GM23338 (cell line): ENCODE measurements at regions not wholly inside any gene's neighbourhood (a gene's known extent, or its start where the extent isn't known, plus 50 kb on each side); places are given as distances from the start of the nearest gene placed in this dataset.

Experiments used
- ATAC-seq: fragments of 200-7000 bp; cut with Tn5 transposase; 3 replicates; pipeline ENCODE4 v1.9.1; 2020
- DNase-seq: peaks from one replicate; pipeline ENCODE4 v3.0.0-alpha.2; 2015; ENCODE audit warnings: low spot score
- H2AFZ ChIP-seq: fragments of 200-600 bp; sonication (generic); 2 replicates; pipeline ENCODE4 v1.8.0; 2016; ENCODE audit warnings: antibody characterized with exemption, mild to moderate bottlenecking, moderate library complexity
- H3F3A ChIP-seq: fragments of 200-600 bp; sonication (generic); replicated peaks from 2 replicates; pipeline ENCODE4 v1.8.0; 2017; ENCODE audit warnings: antibody characterized with exemption, mixed run types, low read depth
- H3K27ac ChIP-seq: fragments of 200-600 bp; sonication (generic); 2 replicates; pipeline ENCODE4 v1.6.1; 2016; ENCODE audit warnings: low read depth
- H3K27me3 ChIP-seq: fragments of 200-600 bp; sonication (generic); 2 replicates; pipeline ENCODE4 v1.8.0; 2016; ENCODE audit warnings: mild to moderate bottlenecking, mixed run types, moderate library complexity; ENCODE audit not compliant: insufficient read depth
- H3K36me3 ChIP-seq: fragments of 200-600 bp; sonication (generic); 2 replicates; pipeline ENCODE4 v1.8.0; 2016; ENCODE audit warnings: mild to moderate bottlenecking; ENCODE audit not compliant: insufficient read depth
- H3K4me1 ChIP-seq: fragments of 200-600 bp; sonication (generic); 2 replicates; pipeline ENCODE4 v1.8.0; 2016; ENCODE audit warnings: mild to moderate bottlenecking, moderate library complexity; ENCODE audit not compliant: insufficient read depth
- H3K4me2 ChIP-seq: fragments of 200-600 bp; sonication (generic); 2 replicates; pipeline ENCODE4 v1.7.1; 2017; ENCODE audit warnings: mixed run types
- H3K4me3 ChIP-seq: fragments of 200-600 bp; sonication (generic); 2 replicates; pipeline ENCODE4 v1.6.1; 2016; ENCODE audit warnings: mixed run types
- H3K79me2 ChIP-seq: fragments of 200-600 bp; sonication (generic); replicated peaks from 2 replicates; pipeline ENCODE4 v1.8.0; 2017; ENCODE audit warnings: mild to moderate bottlenecking; ENCODE audit not compliant: insufficient read depth
- H3K9me2 ChIP-seq: fragments of 200-600 bp; sonication (generic); 2 replicates; pipeline ENCODE4 v1.8.0; 2017; ENCODE audit not compliant: insufficient read depth
- H4K20me1 ChIP-seq: fragments of 200-600 bp; sonication (generic); replicated peaks from 2 replicates; pipeline ENCODE4 v1.8.0; 2017; ENCODE audit warnings: mild to moderate bottlenecking; ENCODE audit not compliant: insufficient read depth
- H3K27ac Mint-ChIP-seq: 2 replicates; pipeline ENCODE4 v1.8.0; 2020; ENCODE audit warnings: inconsistent platforms, mild to moderate bottlenecking, moderate library complexity, mixed read lengths
- H3K27me3 Mint-ChIP-seq: 3 replicates; pipeline ENCODE4 v1.8.0; 2022; ENCODE audit warnings: low read depth, mild to moderate bottlenecking, moderate library complexity, mixed read lengths, inconsistent platforms; ENCODE audit not compliant: insufficient read depth, poor library complexity
- H3K36me3 Mint-ChIP-seq: 3 replicates; pipeline ENCODE4 v1.8.0; 2021; ENCODE audit warnings: low read depth, mild to moderate bottlenecking, inconsistent platforms, moderate library complexity, mixed read lengths
- H3K4me1 Mint-ChIP-seq: 3 replicates; pipeline ENCODE4 v1.8.0; 2020; ENCODE audit warnings: mild to moderate bottlenecking, inconsistent platforms, mixed read lengths
- H3K4me3 Mint-ChIP-seq: 3 replicates; pipeline ENCODE4 v1.8.0; 2021; ENCODE audit warnings: moderate library complexity, mild to moderate bottlenecking, inconsistent platforms, mixed read lengths
- H3K9me3 Mint-ChIP-seq: 3 replicates; pipeline ENCODE4 v1.8.0; 2020; ENCODE audit warnings: moderate library complexity, mild to moderate bottlenecking, inconsistent platforms, mixed read lengths
- CREB1 ChIP-seq: fragments of 250-450 bp; sonication (Bioruptor Pico); IDR thresholded peaks from 2 replicates; pipeline ENCODE4 v1.5.0; 2020; ENCODE audit warnings: low read depth, mild to moderate bottlenecking, moderate library complexity
- CTCF ChIP-seq, 2 experiments: fragments of 200-600 bp in 1 of 2; sonication (generic) in 1 of 2; conservative IDR thresholded peaks; 2 replicates each; pipeline versions ENCODE4 v1.5.1 to v1.6.1; 2016 to 2017; ENCODE audit warnings: antibody characterized with exemption in 2 of 2, low read depth in 2 of 2, mild to moderate bottlenecking in 2 of 2, moderate library complexity in 1 of 2
- EZH2 ChIP-seq: fragments of 200-600 bp; sonication (generic); IDR thresholded peaks from one replicate; pipeline ENCODE4 v1.8.0; 2017; ENCODE audit warnings: antibody characterized with exemption, mild to moderate bottlenecking, low read depth; ENCODE audit not compliant: unreplicated experiment
- EZH2phosphoT487 ChIP-seq: fragments of 200-600 bp; sonication (generic); IDR thresholded peaks from one replicate; pipeline ENCODE4 v1.8.1; 2018; ENCODE audit warnings: antibody characterized with exemption; ENCODE audit not compliant: unreplicated experiment
- JUNB ChIP-seq: IDR thresholded peaks from one replicate; pipeline ENCODE4 v1.6.1; 2016; ENCODE audit warnings: antibody characterized with exemption; ENCODE audit not compliant: unreplicated experiment
- NANOG ChIP-seq: IDR thresholded peaks from 2 replicates; pipeline ENCODE4 v1.6.1; 2016; ENCODE audit warnings: antibody characterized with exemption, borderline replicate concordance
- POLR2AphosphoS5 ChIP-seq: IDR thresholded peaks from 2 replicates; pipeline ENCODE4 v1.6.1; 2016; ENCODE audit warnings: antibody characterized with exemption, low read depth
- STAT1 ChIP-seq: IDR thresholded peaks from one replicate; pipeline ENCODE4 v1.6.1; 2016; ENCODE audit warnings: antibody characterized with exemption; ENCODE audit not compliant: unreplicated experiment
- ZNF114 ChIP-seq: fragments of 250-450 bp; sonication (Bioruptor Pico); IDR thresholded peaks from 2 replicates; pipeline ENCODE4 v1.5.0; 2020; ENCODE audit warnings: mild to moderate bottlenecking, moderate library complexity
- ZNF331 ChIP-seq: fragments of 250-450 bp; sonication (Bioruptor Pico); IDR thresholded peaks from 2 replicates; pipeline ENCODE4 v1.5.0; 2020; ENCODE audit warnings: low read depth, mild to moderate bottlenecking, moderate library complexity
- TF ChIP-seq, protein P1 (sequence below): fragments of 250-450 bp; sonication (Bioruptor Pico); IDR thresholded peaks from 2 replicates; pipeline ENCODE4 v1.5.0; 2020; ENCODE audit warnings: mild to moderate bottlenecking, moderate library complexity
- TF ChIP-seq, protein P2 (sequence below): IDR thresholded peaks from 2 replicates; pipeline ENCODE4 v1.6.1; 2016; ENCODE audit warnings: antibody characterized with exemption
- TF ChIP-seq, protein P3 (sequence below): IDR thresholded peaks from one replicate; pipeline ENCODE4 v1.6.1; 2018; ENCODE audit warnings: antibody characterized with exemption; ENCODE audit not compliant: unreplicated experiment

DNA sequence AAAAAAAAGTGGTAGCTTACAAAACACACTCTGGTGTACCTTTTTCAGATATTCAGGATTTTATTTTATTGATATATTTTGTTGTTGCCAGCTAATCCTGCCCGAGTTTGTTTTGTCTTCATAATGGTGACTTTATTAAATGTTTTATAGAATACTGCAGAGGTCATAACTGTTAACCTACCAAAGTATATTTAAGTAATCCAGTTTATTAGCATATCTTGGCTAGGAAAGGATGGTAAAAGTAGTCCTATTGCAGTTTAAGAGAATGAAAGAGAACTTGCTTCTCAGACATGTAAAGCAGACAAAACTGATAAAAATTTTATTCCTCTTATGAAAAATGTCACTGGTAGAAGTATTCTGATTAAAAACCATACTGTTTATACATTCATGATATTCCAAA, 59.2 kb upstream of the IGSF10 start:
- no peaks in the 10 kb centered on the region for H3K27me3 ChIP-seq
- no peak overlapping the region for H3K27ac Mint-ChIP-seq
- no peaks in the 10 kb centered on the region for H3K36me3 ChIP-seq
- TF ChIP-seq JUNB (no peak), CREB1 (CRISPR knock-in tag) (no peak), NANOG (no peak), EZH2 (no peak), STAT1 (no peak), ZNF114 (CRISPR knock-in tag) (no peak), EZH2phosphoT487 (no peak), ZNF331 (CRISPR knock-in tag) (no peak), POLR2AphosphoS5 (no peak), CTCF (conservative IDR thresholded peaks at IDR 0.05; ENCODE audit: low read depth in 2 of 2) (no peak)
- TF ChIP-seq, protein P1, sequence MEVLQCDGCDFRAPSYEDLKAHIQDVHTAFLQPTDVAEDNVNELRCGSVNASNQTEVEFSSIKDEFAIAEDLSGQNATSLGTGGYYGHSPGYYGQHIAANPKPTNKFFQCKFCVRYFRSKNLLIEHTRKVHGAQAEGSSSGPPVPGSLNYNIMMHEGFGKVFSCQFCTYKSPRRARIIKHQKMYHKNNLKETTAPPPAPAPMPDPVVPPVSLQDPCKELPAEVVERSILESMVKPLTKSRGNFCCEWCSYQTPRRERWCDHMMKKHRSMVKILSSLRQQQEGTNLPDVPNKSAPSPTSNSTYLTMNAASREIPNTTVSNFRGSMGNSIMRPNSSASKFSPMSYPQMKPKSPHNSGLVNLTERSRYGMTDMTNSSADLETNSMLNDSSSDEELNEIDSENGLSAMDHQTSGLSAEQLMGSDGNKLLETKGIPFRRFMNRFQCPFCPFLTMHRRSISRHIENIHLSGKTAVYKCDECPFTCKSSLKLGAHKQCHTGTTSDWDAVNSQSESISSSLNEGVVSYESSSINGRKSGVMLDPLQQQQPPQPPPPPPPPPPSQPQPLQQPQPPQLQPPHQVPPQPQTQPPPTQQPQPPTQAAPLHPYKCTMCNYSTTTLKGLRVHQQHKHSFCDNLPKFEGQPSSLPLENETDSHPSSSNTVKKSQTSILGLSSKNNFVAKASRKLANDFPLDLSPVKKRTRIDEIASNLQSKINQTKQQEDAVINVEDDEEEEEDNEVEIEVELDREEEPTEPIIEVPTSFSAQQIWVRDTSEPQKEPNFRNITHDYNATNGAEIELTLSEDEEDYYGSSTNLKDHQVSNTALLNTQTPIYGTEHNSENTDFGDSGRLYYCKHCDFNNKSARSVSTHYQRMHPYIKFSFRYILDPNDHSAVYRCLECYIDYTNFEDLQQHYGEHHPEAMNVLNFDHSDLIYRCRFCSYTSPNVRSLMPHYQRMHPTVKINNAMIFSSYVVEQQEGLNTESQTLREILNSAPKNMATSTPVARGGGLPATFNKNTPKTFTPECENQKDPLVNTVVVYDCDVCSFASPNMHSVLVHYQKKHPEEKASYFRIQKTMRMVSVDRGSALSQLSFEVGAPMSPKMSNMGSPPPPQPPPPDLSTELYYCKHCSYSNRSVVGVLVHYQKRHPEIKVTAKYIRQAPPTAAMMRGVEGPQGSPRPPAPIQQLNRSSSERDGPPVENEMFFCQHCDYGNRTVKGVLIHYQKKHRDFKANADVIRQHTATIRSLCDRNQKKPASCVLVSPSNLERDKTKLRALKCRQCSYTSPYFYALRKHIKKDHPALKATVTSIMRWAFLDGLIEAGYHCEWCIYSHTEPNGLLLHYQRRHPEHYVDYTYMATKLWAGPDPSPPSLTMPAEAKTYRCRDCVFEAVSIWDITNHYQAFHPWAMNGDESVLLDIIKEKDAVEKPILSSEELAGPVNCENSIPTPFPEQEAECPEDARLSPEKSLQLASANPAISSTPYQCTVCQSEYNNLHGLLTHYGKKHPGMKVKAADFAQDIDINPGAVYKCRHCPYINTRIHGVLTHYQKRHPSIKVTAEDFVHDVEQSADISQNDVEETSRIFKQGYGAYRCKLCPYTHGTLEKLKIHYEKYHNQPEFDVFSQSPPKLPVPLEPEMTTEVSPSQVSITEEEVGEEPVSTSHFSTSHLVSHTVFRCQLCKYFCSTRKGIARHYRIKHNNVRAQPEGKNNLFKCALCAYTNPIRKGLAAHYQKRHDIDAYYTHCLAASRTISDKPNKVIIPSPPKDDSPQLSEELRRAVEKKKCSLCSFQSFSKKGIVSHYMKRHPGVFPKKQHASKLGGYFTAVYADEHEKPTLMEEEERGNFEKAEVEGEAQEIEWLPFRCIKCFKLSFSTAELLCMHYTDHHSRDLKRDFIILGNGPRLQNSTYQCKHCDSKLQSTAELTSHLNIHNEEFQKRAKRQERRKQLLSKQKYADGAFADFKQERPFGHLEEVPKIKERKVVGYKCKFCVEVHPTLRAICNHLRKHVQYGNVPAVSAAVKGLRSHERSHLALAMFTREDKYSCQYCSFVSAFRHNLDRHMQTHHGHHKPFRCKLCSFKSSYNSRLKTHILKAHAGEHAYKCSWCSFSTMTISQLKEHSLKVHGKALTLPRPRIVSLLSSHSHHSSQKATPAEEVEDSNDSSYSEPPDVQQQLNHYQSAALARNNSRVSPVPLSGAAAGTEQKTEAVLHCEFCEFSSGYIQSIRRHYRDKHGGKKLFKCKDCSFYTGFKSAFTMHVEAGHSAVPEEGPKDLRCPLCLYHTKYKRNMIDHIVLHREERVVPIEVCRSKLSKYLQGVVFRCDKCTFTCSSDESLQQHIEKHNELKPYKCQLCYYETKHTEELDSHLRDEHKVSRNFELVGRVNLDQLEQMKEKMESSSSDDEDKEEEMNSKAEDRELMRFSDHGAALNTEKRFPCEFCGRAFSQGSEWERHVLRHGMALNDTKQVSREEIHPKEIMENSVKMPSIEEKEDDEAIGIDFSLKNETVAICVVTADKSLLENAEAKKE: no peak
- TF ChIP-seq, protein P2, sequence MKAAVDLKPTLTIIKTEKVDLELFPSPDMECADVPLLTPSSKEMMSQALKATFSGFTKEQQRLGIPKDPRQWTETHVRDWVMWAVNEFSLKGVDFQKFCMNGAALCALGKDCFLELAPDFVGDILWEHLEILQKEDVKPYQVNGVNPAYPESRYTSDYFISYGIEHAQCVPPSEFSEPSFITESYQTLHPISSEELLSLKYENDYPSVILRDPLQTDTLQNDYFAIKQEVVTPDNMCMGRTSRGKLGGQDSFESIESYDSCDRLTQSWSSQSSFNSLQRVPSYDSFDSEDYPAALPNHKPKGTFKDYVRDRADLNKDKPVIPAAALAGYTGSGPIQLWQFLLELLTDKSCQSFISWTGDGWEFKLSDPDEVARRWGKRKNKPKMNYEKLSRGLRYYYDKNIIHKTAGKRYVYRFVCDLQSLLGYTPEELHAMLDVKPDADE: no peak
- TF ChIP-seq, protein P3, sequence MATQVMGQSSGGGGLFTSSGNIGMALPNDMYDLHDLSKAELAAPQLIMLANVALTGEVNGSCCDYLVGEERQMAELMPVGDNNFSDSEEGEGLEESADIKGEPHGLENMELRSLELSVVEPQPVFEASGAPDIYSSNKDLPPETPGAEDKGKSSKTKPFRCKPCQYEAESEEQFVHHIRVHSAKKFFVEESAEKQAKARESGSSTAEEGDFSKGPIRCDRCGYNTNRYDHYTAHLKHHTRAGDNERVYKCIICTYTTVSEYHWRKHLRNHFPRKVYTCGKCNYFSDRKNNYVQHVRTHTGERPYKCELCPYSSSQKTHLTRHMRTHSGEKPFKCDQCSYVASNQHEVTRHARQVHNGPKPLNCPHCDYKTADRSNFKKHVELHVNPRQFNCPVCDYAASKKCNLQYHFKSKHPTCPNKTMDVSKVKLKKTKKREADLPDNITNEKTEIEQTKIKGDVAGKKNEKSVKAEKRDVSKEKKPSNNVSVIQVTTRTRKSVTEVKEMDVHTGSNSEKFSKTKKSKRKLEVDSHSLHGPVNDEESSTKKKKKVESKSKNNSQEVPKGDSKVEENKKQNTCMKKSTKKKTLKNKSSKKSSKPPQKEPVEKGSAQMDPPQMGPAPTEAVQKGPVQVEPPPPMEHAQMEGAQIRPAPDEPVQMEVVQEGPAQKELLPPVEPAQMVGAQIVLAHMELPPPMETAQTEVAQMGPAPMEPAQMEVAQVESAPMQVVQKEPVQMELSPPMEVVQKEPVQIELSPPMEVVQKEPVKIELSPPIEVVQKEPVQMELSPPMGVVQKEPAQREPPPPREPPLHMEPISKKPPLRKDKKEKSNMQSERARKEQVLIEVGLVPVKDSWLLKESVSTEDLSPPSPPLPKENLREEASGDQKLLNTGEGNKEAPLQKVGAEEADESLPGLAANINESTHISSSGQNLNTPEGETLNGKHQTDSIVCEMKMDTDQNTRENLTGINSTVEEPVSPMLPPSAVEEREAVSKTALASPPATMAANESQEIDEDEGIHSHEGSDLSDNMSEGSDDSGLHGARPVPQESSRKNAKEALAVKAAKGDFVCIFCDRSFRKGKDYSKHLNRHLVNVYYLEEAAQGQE: no peak
- H3K4me1 Mint-ChIP-seq: no peaks in the 10 kb centered on the region
- H3K27me3 Mint-ChIP-seq: no peaks in the 10 kb centered on the region
- no peaks in the 10 kb centered on the region for H4K20me1 ChIP-seq
- H3K4me3 ChIP-seq: no peak overlapping the region
- ATAC-seq (no peak), DNase-seq (no peak)
- H3F3A ChIP-seq: no peaks in the 10 kb centered on the region
- no peak overlapping the region for H2AFZ ChIP-seq
- no peaks in the 10 kb centered on the region; the same call in 1 of the 3 replicates for H3K9me3 Mint-ChIP-seq
- H3K9me2 ChIP-seq: no peaks in the 10 kb centered on the region; the same call in 1 of the 2 replicates
- no peaks in the 10 kb centered on the region for H3K79me2 ChIP-seq
- no peak overlapping the region for H3K4me2 ChIP-seq
- H3K4me1 ChIP-seq: no peaks in the 10 kb centered on the region
- H3K4me3 Mint-ChIP-seq: no peak overlapping the region
- no peaks in the 10 kb centered on the region for H3K36me3 Mint-ChIP-seq
- H3K27ac ChIP-seq: no peak overlapping the region
